ENCODE measurements at regions not wholly inside any gene's neighbourhood (a gene's known extent, or its start where the extent isn't known, plus 50 kb on each side); places are given as distances from the start of the nearest gene placed in this dataset.

DNA sequence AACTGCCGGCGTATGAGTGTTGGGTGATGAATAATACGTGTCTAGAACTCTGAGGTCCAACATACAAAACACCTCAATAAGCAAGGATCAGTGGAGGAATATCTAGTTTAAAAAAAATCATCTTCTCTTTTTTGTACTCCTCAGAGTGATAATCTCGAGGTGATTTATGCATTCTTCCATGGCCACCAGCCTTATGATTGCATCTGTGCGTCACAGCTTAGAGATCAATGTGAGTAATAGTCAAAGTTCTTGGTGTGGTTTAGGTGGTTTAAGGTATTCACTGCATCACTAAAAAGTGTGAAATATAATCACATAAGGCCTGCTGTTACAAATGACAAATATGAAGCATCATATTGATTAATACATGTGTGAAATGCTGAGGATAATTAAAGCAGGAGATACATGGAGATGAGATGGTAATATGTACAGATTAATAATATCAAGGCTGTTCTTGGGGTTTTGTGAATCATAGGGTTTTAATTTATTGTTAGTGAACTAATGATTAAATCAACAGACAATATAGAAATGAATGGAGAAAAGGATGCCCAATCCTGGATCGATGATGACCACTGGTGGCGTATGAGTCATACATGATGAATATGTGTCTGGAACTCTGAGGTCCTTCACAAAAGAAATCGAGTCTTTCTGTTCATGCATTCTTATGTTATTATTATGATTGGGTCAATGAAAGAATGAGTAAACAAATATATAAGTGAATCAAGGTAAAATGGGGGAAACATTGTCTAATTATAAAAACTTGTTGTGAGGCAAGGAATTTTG lies 68.8 kb upstream of the RTL1 start:
- no peak for TF ChIP-seq POLR2A (IDR thresholded peaks at IDR 0.05; ENCODE audit: low read length)
- no peak for TF ChIP-seq GATA1 (IDR thresholded peaks at IDR 0.05; ENCODE audit: low read depth, low read length)
